ENCODE measurements at regions not wholly inside any gene's neighbourhood (a gene's known extent, or its start where the extent isn't known, plus 50 kb on each side); places are given as distances from the start of the nearest gene placed in this dataset.

DNA sequence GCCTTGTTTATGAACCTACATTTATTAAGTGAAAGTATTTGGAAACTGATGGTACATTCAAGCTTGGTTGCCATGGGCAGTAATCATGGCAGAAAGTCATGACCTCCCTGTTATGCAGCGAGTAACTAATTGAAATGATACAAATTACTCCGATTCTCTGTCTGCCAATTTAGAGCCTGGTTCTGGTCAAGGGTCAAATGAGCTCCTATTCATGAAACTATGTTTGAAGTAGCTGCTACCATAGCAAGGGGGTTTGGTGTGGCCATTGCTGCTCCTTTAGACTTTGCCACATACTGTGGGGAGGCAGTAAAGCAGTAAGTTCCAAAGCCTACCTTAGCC lies 187.2 kb upstream of the FOXD3 start:
- TF ChIP-seq, protein P1, sequence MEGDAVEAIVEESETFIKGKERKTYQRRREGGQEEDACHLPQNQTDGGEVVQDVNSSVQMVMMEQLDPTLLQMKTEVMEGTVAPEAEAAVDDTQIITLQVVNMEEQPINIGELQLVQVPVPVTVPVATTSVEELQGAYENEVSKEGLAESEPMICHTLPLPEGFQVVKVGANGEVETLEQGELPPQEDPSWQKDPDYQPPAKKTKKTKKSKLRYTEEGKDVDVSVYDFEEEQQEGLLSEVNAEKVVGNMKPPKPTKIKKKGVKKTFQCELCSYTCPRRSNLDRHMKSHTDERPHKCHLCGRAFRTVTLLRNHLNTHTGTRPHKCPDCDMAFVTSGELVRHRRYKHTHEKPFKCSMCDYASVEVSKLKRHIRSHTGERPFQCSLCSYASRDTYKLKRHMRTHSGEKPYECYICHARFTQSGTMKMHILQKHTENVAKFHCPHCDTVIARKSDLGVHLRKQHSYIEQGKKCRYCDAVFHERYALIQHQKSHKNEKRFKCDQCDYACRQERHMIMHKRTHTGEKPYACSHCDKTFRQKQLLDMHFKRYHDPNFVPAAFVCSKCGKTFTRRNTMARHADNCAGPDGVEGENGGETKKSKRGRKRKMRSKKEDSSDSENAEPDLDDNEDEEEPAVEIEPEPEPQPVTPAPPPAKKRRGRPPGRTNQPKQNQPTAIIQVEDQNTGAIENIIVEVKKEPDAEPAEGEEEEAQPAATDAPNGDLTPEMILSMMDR (IDR thresholded peaks at IDR 0.05; ENCODE audit: low read depth, low read length), result no peak
- TF ChIP-seq EZH2phosphoT487 (IDR thresholded peaks at IDR 0.05; ENCODE audit: low read depth), result no peak
